KMS-11 (cell line): ENCODE measurements at regions not wholly inside any gene's neighbourhood (a gene's known extent, or its start where the extent isn't known, plus 50 kb on each side); places are given as distances from the start of the nearest gene placed in this dataset.
A peak's percentile ranks its signal among the peaks of the same experiment; 100 is the strongest.
"Not testable (repeated sequence)": the region's sequence is repeated elsewhere in the genome, so short reads cannot be mapped to it uniquely, and the experiment has no call there.

ENCODE experiments used
- H2AFZ ChIP-seq: fragments of 200-600 bp; sonication (generic); 2 replicates; pipeline ENCODE4 v1.6.1; 2016; ENCODE audit warnings: antibody characterized with exemption, mixed run types, low read depth
- H3K27ac ChIP-seq: fragments of 200-600 bp; sonication (generic); 2 replicates; pipeline ENCODE4 v1.6.1; 2016; ENCODE audit warnings: mild to moderate bottlenecking, mixed run types
- H3K27me3 ChIP-seq: fragments of 200-600 bp; sonication (generic); 2 replicates; pipeline ENCODE4 v1.6.1; 2017; ENCODE audit warnings: mild to moderate bottlenecking, low read depth, mixed run types, moderate library complexity; ENCODE audit not compliant: insufficient read depth
- H3K36me3 ChIP-seq: fragments of 200-600 bp; sonication (generic); 2 replicates; pipeline ENCODE4 v1.6.1; 2017; ENCODE audit warnings: mild to moderate bottlenecking, mixed run types; ENCODE audit not compliant: insufficient read depth
- H3K4me1 ChIP-seq: fragments of 200-600 bp; sonication (generic); 2 replicates; pipeline ENCODE4 v1.6.1; 2016; ENCODE audit warnings: mild to moderate bottlenecking, low read depth, mixed run types; ENCODE audit not compliant: poor library complexity, severe bottlenecking
- H3K4me2 ChIP-seq: fragments of 200-600 bp; sonication (generic); 2 replicates; pipeline ENCODE4 v1.7.0; 2016; ENCODE audit warnings: mild to moderate bottlenecking, mixed run types
- H3K4me3 ChIP-seq: fragments of 200-600 bp; sonication (generic); IDR thresholded peaks from 2 replicates; pipeline ENCODE4 v1.6.1; 2017; ENCODE audit warnings: low read depth, low read length, mixed read lengths; ENCODE audit not compliant: insufficient read depth
- H3K79me2 ChIP-seq: fragments of 200-600 bp; sonication (generic); 2 replicates; pipeline ENCODE4 v1.6.1; 2016; ENCODE audit warnings: low read depth, mixed run types; ENCODE audit not compliant: insufficient read depth
- H3K9ac ChIP-seq: fragments of 200-600 bp; sonication (generic); 2 replicates; pipeline ENCODE4 v1.6.1; 2016; ENCODE audit warnings: mild to moderate bottlenecking, mixed run types
- H4K20me1 ChIP-seq: fragments of 200-600 bp; sonication (generic); 2 replicates; pipeline ENCODE4 v1.6.1; 2016; ENCODE audit warnings: mild to moderate bottlenecking, mixed run types; ENCODE audit not compliant: insufficient read depth
- TF ChIP-seq, protein P1 (sequence below): fragments of 200-600 bp; sonication (generic); conservative IDR thresholded peaks from 2 replicates; pipeline ENCODE4 v1.6.1; 2017; ENCODE audit warnings: low read depth, mild to moderate bottlenecking, antibody characterized with exemption, low read length, moderate library complexity, mixed read lengths

DNA sequence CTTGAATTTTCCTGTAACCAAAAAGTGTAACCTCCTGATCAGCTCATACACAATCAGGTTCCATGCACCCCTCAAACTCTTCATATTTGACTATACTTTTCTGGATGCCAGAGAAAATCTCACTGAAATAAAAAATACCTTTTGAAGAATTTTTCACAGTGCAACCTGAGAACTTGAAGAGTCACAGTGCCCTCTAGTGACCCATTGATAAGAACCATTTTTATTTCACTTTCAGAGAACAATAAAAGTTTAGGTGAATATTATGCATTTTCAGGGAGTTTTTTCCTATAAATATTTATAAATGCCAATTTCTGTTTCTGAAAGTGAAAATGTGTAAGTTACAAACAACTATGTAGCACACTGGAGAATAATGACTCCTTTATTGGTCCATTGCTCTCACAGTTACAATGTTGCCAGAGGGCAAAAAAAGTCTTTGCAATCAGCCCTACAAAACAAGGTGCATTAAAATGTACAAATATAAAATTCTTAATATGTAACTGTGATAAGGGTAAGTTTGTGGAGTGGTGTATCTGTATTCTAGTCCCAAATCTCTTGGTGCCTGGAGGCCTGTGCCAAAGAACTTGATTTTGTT is 153.6 kb upstream of the INTU start:
- no peaks in the 10 kb centered on the region for H4K20me1 ChIP-seq
- H3K27me3 ChIP-seq, result no peaks in the 10 kb centered on the region
- no peaks in the 10 kb centered on the region for H3K36me3 ChIP-seq
- no peaks in the 10 kb centered on the region for H3K79me2 ChIP-seq
- H3K4me1 ChIP-seq, result no peaks in the 10 kb centered on the region
- no peak overlapping the region for H3K9ac ChIP-seq
- no peak overlapping the region for H3K4me3 ChIP-seq
- no peak overlapping the region for H3K27ac ChIP-seq
- TF ChIP-seq, protein P1, sequence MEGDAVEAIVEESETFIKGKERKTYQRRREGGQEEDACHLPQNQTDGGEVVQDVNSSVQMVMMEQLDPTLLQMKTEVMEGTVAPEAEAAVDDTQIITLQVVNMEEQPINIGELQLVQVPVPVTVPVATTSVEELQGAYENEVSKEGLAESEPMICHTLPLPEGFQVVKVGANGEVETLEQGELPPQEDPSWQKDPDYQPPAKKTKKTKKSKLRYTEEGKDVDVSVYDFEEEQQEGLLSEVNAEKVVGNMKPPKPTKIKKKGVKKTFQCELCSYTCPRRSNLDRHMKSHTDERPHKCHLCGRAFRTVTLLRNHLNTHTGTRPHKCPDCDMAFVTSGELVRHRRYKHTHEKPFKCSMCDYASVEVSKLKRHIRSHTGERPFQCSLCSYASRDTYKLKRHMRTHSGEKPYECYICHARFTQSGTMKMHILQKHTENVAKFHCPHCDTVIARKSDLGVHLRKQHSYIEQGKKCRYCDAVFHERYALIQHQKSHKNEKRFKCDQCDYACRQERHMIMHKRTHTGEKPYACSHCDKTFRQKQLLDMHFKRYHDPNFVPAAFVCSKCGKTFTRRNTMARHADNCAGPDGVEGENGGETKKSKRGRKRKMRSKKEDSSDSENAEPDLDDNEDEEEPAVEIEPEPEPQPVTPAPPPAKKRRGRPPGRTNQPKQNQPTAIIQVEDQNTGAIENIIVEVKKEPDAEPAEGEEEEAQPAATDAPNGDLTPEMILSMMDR, result peak; percentile 87
- no peak overlapping the region for H3K4me2 ChIP-seq
- H2AFZ ChIP-seq, result no peak overlapping the region

DNA sequence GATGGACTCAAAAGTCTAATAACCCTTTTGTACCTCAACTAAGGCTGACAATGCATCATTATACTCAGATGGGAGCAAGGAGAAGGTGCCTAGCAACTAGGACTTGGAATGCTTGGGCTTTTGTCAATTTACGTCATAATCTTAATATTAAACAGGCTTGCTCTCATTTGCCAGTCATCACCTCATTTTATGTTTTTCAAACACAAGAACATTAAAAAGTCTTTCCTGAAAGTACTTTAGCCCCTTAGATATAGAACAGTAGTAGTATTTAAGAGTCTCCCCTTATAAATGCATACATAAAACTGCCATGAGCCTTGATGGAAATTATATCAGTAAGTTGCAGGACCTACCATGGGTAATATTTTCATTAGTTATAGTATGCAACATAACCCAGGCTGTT is 150.7 kb upstream of the INTU start:
- Histone ChIP-seq H4K20me1 (no peaks in the 10 kb centered on the region), H3K4me3 (no peak overlapping the region), H3K27me3 (no peaks in the 10 kb centered on the region), H3K4me2 (no peak overlapping the region), H3K9ac (no peak overlapping the region), H2AFZ (no peak overlapping the region), H3K27ac (no peak overlapping the region), H3K79me2 (no peaks in the 10 kb centered on the region), H3K4me1 (no peaks in the 10 kb centered on the region), H3K36me3 (no peaks in the 10 kb centered on the region)
- TF ChIP-seq, protein P1, result no peak

DNA sequence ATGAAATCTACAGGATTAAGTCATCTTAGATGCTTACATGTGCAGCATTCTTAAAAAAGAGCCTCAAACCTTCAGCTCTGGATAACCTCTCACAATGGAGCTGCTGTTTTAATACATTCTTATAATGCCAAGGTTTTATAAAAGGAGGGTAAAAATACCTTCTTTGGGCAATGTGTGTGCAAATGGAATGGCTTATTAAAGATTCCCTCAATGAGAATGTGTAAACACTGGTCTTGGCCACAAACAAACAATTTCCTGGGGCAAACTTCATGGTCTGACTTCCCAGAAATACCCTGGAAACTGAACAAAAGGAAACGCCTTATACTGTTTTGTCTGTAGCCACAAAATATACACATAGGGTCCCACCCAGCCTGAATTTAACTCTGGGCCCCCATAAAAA is 148.6 kb upstream of the INTU start:
- Histone ChIP-seq H3K9ac (no peak overlapping the region), H3K79me2 (no peaks in the 10 kb centered on the region), H3K4me1 (no peaks in the 10 kb centered on the region), H3K27me3 (no peaks in the 10 kb centered on the region), H3K36me3 (no peaks in the 10 kb centered on the region), H3K4me3 (no peak overlapping the region), H3K4me2 (no peak overlapping the region), H3K27ac (no peak overlapping the region), H4K20me1 (no peaks in the 10 kb centered on the region), H2AFZ (no peak overlapping the region)
- TF ChIP-seq, protein P1, result no peak

DNA sequence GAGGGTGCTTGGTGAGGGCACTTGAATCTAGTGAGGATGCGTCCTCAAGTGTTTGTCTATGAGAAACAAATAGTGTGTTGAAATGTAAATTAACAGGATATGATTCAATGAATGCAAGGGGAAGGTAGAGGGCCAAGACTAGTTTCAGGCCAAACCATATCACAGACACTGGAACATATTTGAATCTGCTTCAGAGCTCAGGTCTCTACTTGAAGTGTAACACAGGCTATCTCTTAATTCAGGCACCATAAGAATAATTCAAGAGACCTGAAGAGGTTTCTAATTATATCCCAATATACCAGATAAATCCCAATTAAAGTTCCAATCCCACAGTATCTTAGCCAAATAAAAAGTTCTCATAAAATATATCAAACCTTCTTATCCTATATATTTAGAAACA is 146.5 kb upstream of the INTU start:
- Histone ChIP-seq H3K27me3 (no peaks in the 10 kb centered on the region), H3K36me3 (no peaks in the 10 kb centered on the region), H3K4me2 (no peak overlapping the region), H3K4me1 (no peaks in the 10 kb centered on the region), H3K4me3 (no peak overlapping the region), H2AFZ (no peak overlapping the region), H3K79me2 (no peaks in the 10 kb centered on the region), H3K9ac (no peak overlapping the region), H3K27ac (no peak overlapping the region), H4K20me1 (no peaks in the 10 kb centered on the region)
- TF ChIP-seq, protein P1, result no peak

DNA sequence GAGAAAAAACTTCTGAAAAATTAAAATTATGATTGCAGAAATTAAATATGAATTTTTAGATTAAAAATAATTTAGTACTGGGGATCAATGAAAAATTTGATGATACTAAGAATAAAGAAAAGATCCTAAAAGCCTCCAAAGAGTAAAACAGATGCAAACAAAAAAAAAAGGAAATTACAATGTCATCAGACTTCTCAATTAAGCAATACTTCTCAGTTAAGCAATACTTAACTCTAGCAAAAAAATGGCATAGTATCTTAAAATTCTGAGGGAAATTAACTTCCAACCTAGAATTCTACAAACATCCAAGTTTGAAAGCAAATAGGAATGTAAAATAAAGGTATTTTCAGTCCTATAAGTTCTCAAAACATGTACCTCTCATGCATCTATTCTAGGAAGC is 141.2 kb upstream of the INTU start:
- H3K9ac ChIP-seq, result no peak overlapping the region
- H3K4me1 ChIP-seq, result no peaks in the 10 kb centered on the region
- no peak overlapping the region for H3K4me2 ChIP-seq
- TF ChIP-seq, protein P1, result no peak
- no peaks in the 10 kb centered on the region for H3K36me3 ChIP-seq
- H2AFZ ChIP-seq, result no peak overlapping the region
- no peak overlapping the region for H3K27ac ChIP-seq
- no peaks in the 10 kb centered on the region for H3K27me3 ChIP-seq
- H3K4me3 ChIP-seq, result no peak overlapping the region
- no peaks in the 10 kb centered on the region for H3K79me2 ChIP-seq
- H4K20me1 ChIP-seq, result no peaks in the 10 kb centered on the region

DNA sequence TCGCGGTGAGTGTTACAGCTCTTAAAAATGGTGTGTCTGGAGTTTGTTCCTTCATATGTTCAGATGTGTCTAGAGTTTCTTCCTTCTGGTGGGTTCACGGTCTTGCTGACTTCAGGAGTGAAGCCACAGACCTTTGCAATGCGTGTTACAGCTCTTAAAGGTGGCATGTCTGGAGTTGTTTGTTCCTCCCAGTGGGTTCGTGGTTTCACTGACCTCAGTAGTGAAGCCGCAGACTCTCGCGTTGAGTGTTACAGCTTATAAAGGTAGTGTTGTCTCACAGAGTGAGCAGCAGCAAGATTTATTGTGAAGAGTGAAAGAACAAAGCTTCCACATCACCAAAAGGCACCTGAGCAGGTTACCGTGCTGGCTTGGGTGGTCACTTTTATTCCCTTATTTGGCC is 135.9 kb upstream of the INTU start:
- not testable (repeated sequence) for H3K79me2 ChIP-seq, H3K36me3 ChIP-seq, H3K4me3 ChIP-seq, H3K4me2 ChIP-seq, H3K9ac ChIP-seq, H3K27ac ChIP-seq, H3K27me3 ChIP-seq, H4K20me1 ChIP-seq, H2AFZ ChIP-seq, H3K4me1 ChIP-seq
